ENCODE measurements at regions not wholly inside any gene's neighbourhood (a gene's known extent, or its start where the extent isn't known, plus 50 kb on each side); places are given as distances from the start of the nearest gene placed in this dataset.
A peak's percentile ranks its signal among the peaks of the same experiment; 100 is the strongest.

- Histone ChIP-seq H3K9me3 (ENCODE audit: insufficient read depth, low read length) (no peaks in the 10 kb centered on the region), H3K27ac (ENCODE audit: low read length) (no peak overlapping the region), H4K20me1 (ENCODE audit: insufficient read depth, low read length) (no peaks in the 10 kb centered on the region), H3K4me1 (ENCODE audit: low read length) (no peaks in the 10 kb centered on the region), H3K79me2 (ENCODE audit: low read length) (no peaks in the 10 kb centered on the region), H2AFZ (ENCODE audit: low read depth, low read length) (no peak overlapping the region), H3K9ac (ENCODE audit: low read length) (no peak overlapping the region), H3K27me3 (ENCODE audit: low read depth, low read length) (no peaks in the 10 kb centered on the region), H3K36me3 (replicated peaks; ENCODE audit: low read depth, low read length) (no peaks in the 10 kb centered on the region), H3K4me2 (ENCODE audit: low read length) (no peak overlapping the region), H3K4me3 (ENCODE audit: low read length) (no peak overlapping the region)
- TF ChIP-seq EZH2phosphoT487 (IDR thresholded peaks at IDR 0.05; ENCODE audit: low read depth), result no peak
- no peak for TF ChIP-seq CTCF (IDR thresholded peaks at IDR 0.05; ENCODE audit: low read depth, low read length)
Measured at GRCh38 chrX:95640226-95640625, 1044.4 kb upstream of the DIAPH2 start.

- TF ChIP-seq EZH2phosphoT487 (IDR thresholded peaks at IDR 0.05; ENCODE audit: low read depth), result no peak
- no peak for TF ChIP-seq CTCF (IDR thresholded peaks at IDR 0.05; ENCODE audit: low read depth, low read length)
- H3K27ac ChIP-seq (ENCODE audit: low read length), result no peak overlapping the region
- no peaks in the 10 kb centered on the region for H3K27me3 ChIP-seq (ENCODE audit: low read depth, low read length)
- no peak overlapping the region for H3K4me2 ChIP-seq (ENCODE audit: low read length)
- no peaks in the 10 kb centered on the region for H3K36me3 ChIP-seq (replicated peaks; ENCODE audit: low read depth, low read length)
- H3K9me3 ChIP-seq (ENCODE audit: insufficient read depth, low read length), result no peaks in the 10 kb centered on the region
- no peak overlapping the region for H3K9ac ChIP-seq (ENCODE audit: low read length)
- no peak overlapping the region for H2AFZ ChIP-seq (ENCODE audit: low read depth, low read length)
- H3K4me1 ChIP-seq (ENCODE audit: low read length), result no peaks in the 10 kb centered on the region
- H3K4me3 ChIP-seq (ENCODE audit: low read length), result no peak overlapping the region
- no peaks in the 10 kb centered on the region for H4K20me1 ChIP-seq (ENCODE audit: insufficient read depth, low read length)
- no peaks in the 10 kb centered on the region for H3K79me2 ChIP-seq (ENCODE audit: low read length)
Measured at GRCh38 chrX:95645738-95646137, 1038.9 kb upstream of the DIAPH2 start.

GRCh38 chrX:95662200-95662599 lies 1022.4 kb upstream of the DIAPH2 start:
- Histone ChIP-seq H3K79me2 (ENCODE audit: low read length) (no peaks in the 10 kb centered on the region), H2AFZ (ENCODE audit: low read depth, low read length) (no peak overlapping the region), H3K27me3 (ENCODE audit: low read depth, low read length) (no peaks in the 10 kb centered on the region), H3K36me3 (replicated peaks; ENCODE audit: low read depth, low read length) (no peaks in the 10 kb centered on the region), H3K9ac (ENCODE audit: low read length) (no peak overlapping the region), H4K20me1 (ENCODE audit: insufficient read depth, low read length) (no peaks in the 10 kb centered on the region), H3K4me3 (ENCODE audit: low read length) (no peak overlapping the region), H3K9me3 (ENCODE audit: insufficient read depth, low read length) (no peaks in the 10 kb centered on the region), H3K4me2 (ENCODE audit: low read length) (peak overlapping the region; percentile 18), H3K4me1 (ENCODE audit: low read length) (peaks cover 37% of the 10 kb centered on the region), H3K27ac (ENCODE audit: low read length) (peak overlapping the region; percentile 57)
- TF ChIP-seq CTCF (IDR thresholded peaks at IDR 0.05; ENCODE audit: low read depth, low read length) (no peak), EZH2phosphoT487 (IDR thresholded peaks at IDR 0.05; ENCODE audit: low read depth) (no peak)

GRCh38 chrX:95666056-95666455 lies 1018.6 kb upstream of the DIAPH2 start:
- H3K4me2 ChIP-seq (ENCODE audit: low read length), result no peak overlapping the region
- H3K4me3 ChIP-seq (ENCODE audit: low read length), result no peak overlapping the region
- H3K4me1 ChIP-seq (ENCODE audit: low read length), result peaks cover 14% of the 10 kb centered on the region
- H3K36me3 ChIP-seq (replicated peaks; ENCODE audit: low read depth, low read length), result no peaks in the 10 kb centered on the region
- no peak overlapping the region for H3K27ac ChIP-seq (ENCODE audit: low read length)
- H4K20me1 ChIP-seq (ENCODE audit: insufficient read depth, low read length), result no peaks in the 10 kb centered on the region
- no peaks in the 10 kb centered on the region for H3K27me3 ChIP-seq (ENCODE audit: low read depth, low read length)
- H3K9ac ChIP-seq (ENCODE audit: low read length), result no peak overlapping the region
- no peaks in the 10 kb centered on the region for H3K9me3 ChIP-seq (ENCODE audit: insufficient read depth, low read length)
- H3K79me2 ChIP-seq (ENCODE audit: low read length), result no peaks in the 10 kb centered on the region
- H2AFZ ChIP-seq (ENCODE audit: low read depth, low read length), result no peak overlapping the region
- TF ChIP-seq EZH2phosphoT487 (IDR thresholded peaks at IDR 0.05; ENCODE audit: low read depth), result no peak
- no peak for TF ChIP-seq CTCF (IDR thresholded peaks at IDR 0.05; ENCODE audit: low read depth, low read length)
